ENCODE measurements at regions not wholly inside any gene's neighbourhood (a gene's known extent, or its start where the extent isn't known, plus 50 kb on each side); places are given as distances from the start of the nearest gene placed in this dataset.

- no peak for TF ChIP-seq CTCF (conservative IDR thresholded peaks at IDR 0.05; ENCODE audit: control insufficient read depth, insufficient read depth, low read depth, low read length)
Observed at GRCh38 chr4:148808416-148808815, 366.2 kb upstream of the NR3C2 start.

DNA sequence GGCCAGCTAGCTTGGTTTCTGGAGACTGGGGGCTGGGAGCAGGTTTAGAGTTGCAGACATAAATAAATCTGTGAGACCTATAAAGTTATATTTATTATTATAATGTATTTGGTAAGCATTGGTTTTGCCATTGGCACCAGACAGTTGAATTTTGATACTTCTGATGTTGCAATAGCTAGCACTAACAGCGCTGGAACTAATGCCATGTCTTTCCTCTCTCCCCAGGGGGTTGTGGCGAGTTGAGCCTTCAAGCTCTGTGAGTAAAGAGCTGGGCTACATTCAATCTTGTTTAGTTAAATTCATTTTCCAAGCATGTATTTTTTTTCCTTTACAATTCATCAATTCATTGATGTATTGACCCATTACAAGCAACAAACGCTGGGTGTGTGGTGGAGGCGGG is 358.7 kb upstream of the NR3C2 start:
- no peak for DNase-seq (ENCODE audit: low read depth)
- no peak overlapping the region for H3K4me3 ChIP-seq (ENCODE audit: control insufficient read depth, low read depth, low read length)
- TF ChIP-seq CTCF (conservative IDR thresholded peaks at IDR 0.05; ENCODE audit: control insufficient read depth, insufficient read depth, low read depth, low read length) = no peak

More at GRCh38 chr4:148808416-148808815, 366.2 kb upstream of the NR3C2 start:
- DNase-seq (ENCODE audit: low read depth) = no peak
- H3K4me3 ChIP-seq (ENCODE audit: control insufficient read depth, low read depth, low read length) = no peak overlapping the region

DNA sequence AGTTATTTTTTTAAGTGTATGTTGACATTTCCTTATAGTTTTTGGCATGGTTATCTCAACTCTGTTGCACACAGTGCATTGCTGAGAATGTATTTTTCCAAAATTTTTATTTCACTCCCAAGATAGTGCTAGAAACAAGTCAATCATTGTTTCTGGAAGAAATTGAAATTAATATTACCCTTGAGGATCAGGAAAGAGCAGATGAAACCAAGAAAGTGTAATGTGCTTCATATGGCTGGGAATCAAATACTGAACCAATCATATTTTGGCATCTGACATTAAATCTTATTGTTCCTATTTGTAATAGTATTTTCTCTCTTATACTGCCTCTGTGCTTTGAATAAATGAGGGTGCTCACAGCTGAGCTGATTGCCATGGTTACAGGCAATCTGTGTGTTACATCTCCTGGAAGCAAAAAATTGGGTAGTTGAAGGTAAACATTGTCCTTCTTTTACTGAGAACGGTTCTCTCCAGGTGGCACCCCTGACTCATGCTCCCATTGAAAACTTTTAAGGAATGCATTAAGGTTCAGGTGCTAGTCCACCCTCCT is 358.2 kb upstream of the NR3C2 start:
- no peak for DNase-seq (ENCODE audit: low read depth)
- TF ChIP-seq CTCF (conservative IDR thresholded peaks at IDR 0.05; ENCODE audit: control insufficient read depth, insufficient read depth, low read depth, low read length) = no peak
- H3K4me3 ChIP-seq (ENCODE audit: control insufficient read depth, low read depth, low read length) = no peak overlapping the region

DNA sequence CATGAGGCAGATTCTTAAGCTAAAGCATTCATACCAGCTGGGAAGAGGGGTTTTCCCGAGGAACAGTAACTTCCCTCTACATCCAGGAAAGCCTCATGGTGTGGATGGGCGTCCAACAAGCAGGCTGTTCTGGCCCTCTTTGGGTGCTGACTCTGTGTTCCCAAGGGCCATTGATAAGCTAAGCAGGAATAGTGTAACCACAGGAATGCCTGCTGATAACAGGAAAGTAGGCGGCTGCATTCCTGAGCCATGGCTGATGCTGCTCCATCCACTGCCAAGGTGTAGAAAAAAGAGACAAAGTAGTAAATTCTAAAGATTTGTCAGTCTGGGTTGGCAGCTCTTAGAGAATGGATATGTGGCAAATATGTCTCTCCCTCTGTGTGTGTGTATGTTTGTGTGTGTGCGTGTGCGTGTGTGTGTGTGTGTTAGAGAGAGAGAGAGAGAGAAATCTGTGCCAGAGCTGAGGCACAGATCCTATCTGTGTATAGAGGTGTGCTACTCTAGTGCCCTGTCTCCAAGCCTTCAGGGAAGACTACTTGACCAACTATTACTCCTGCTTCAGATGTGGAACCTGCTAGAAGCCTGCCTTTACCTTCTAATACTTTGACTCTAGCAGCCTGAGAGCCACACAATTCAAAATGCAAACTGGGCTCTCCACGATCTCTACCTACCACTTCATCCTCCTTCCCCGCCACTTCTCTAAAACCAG is 353.1 kb upstream of the NR3C2 start:
- no peak for TF ChIP-seq CTCF (conservative IDR thresholded peaks at IDR 0.05; ENCODE audit: control insufficient read depth, insufficient read depth, low read depth, low read length)
- H3K4me3 ChIP-seq (ENCODE audit: control insufficient read depth, low read depth, low read length) = no peak overlapping the region
- no peak for DNase-seq (ENCODE audit: low read depth)

DNA sequence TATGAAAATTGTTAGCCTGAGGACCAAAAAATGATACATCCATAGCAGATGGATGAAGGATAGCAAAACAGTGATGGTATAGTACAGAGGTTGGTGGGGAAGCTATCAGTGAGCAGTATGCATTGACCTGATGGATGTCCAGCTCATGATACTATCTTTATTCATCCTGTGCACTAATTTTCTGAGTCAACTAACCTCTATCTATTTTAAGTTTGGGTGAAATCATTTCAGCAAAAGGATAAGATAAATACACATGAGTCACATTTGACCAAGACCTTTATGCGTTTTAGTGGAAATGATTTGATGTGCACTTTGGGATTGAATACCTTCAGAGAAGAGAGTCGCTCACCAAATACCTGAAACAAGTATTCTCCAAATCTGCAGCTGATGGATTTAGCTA is 351.0 kb upstream of the NR3C2 start:
- no peak overlapping the region for H3K4me3 ChIP-seq (ENCODE audit: control insufficient read depth, low read depth, low read length)
- TF ChIP-seq CTCF (conservative IDR thresholded peaks at IDR 0.05; ENCODE audit: control insufficient read depth, insufficient read depth, low read depth, low read length) = no peak
- no peak for DNase-seq (ENCODE audit: low read depth)

DNA sequence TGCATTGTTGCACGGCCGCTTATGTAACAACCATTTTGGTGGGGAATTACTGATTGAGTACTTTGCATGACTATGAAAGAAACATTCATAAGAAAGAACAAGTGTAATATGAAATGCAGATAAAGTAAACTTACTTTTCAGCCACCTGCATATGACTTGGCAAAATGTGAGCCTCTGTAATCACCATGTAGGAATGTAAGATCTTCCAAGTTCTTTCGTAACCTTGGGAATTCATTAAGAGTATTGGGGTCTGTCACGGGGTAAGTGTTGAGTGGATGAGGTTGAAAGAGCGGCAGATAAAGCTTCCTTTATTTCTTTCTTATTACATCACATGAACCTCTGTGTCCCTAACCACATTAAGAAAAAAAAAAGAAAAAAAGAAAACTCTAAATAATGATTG is 348.5 kb upstream of the NR3C2 start:
- no peak overlapping the region for H3K4me3 ChIP-seq (ENCODE audit: control insufficient read depth, low read depth, low read length)
- DNase-seq (ENCODE audit: low read depth) = peak; percentile 6
- TF ChIP-seq CTCF (conservative IDR thresholded peaks at IDR 0.05; ENCODE audit: control insufficient read depth, insufficient read depth, low read depth, low read length) = no peak
